HEK293 (cell line): ENCODE measurements at regions not wholly inside any gene's neighbourhood (a gene's known extent, or its start where the extent isn't known, plus 50 kb on each side); places are given as distances from the start of the nearest gene placed in this dataset.

Experiments used
- CTCF ChIA-PET: fragments of 350-600 bp; formaldehyde crosslinking; extraction: SDS; loops from one replicate; lab custom pipeline; 2021; ENCODE audit warnings: antibody characterized with exemption; lab: Yijun Ruan, JAX
- POLR2A ChIA-PET: fragments of 300-600 bp; formaldehyde crosslinking; extraction: SDS; loops from one replicate; lab custom pipeline; 2020; ENCODE audit warnings: antibody characterized with exemption, inconsistent platforms; lab: Yijun Ruan, JAX
- H3K27ac ChIP-seq: fragments of 200-500 bp; sonication (Bioruptor generic); 2 replicates; pipeline ENCODE4 v1.5.1; 2014; ENCODE audit warnings: low read depth, low read length, control low read depth, inconsistent platforms; ENCODE audit errors: extremely low read depth
- H3K36me3 ChIP-seq, 2 experiments: fragments of 200-500 bp in 1 of 2; sonication (Bioruptor generic) in 1 of 2; 1 replicate in 1 of 2; 2 replicates in 1 of 2; pipeline ENCODE4 v1.5.1; 2014 to 2017; ENCODE audit warnings: inconsistent platforms in 2 of 2, low read length in 2 of 2; ENCODE audit not compliant: control insufficient read depth in 2 of 2, insufficient read depth in 1 of 2
- H3K4me1 ChIP-seq: fragments of 200-500 bp; sonication (Bioruptor generic); 2 replicates; pipeline ENCODE4 v1.5.1; 2014; ENCODE audit warnings: mild to moderate bottlenecking, low read length, inconsistent platforms; ENCODE audit not compliant: control insufficient read depth, insufficient read depth
- H3K4me3 ChIP-seq: 2 replicates; pipeline ENCODE4 v1.5.1; 2011; ENCODE audit warnings: low read depth, mild to moderate bottlenecking, control low read depth, low read length, moderate library complexity
- H3K9me3 ChIP-seq: fragments of 200-500 bp; sonication (Bioruptor generic); 2 replicates; pipeline ENCODE4 v1.5.1; 2014; ENCODE audit warnings: low read depth, low read length, inconsistent platforms; ENCODE audit not compliant: control insufficient read depth, insufficient read depth
- OVOL3 ChIP-seq: fragments of 450-650 bp; formaldehyde crosslinking; IDR thresholded peaks from 2 replicates; pipeline ENCODE4 v1.5.1; 2016; ENCODE audit warnings: missing biosample characterization, missing genetic modification characterization
- PRDM4 ChIP-seq: fragments of 450-650 bp; formaldehyde crosslinking; IDR thresholded peaks from 2 replicates; pipeline ENCODE4 v1.5.1; 2017; ENCODE audit warnings: missing biosample characterization, missing genetic modification characterization
- YY1 ChIP-seq: fragments of 450-650 bp; formaldehyde crosslinking; IDR thresholded peaks from 2 replicates; pipeline ENCODE4 v1.5.1; 2018; ENCODE audit warnings: missing biosample characterization, missing genetic modification characterization
- ZBTB17 ChIP-seq: fragments of 450-650 bp; formaldehyde crosslinking; IDR thresholded peaks from 2 replicates; pipeline ENCODE4 v1.5.1; 2016; ENCODE audit warnings: missing biosample characterization, missing genetic modification characterization
- ZNF114 ChIP-seq: fragments of 450-650 bp; formaldehyde crosslinking; IDR thresholded peaks from 2 replicates; pipeline ENCODE4 v1.5.0; 2017; ENCODE audit warnings: missing biosample characterization, missing genetic modification characterization
- ZNF146 ChIP-seq: fragments of 450-650 bp; formaldehyde crosslinking; IDR thresholded peaks from 2 replicates; pipeline ENCODE4 v1.5.1; 2016; ENCODE audit warnings: missing biosample characterization, missing genetic modification characterization
- ZNF157 ChIP-seq: fragments of 450-650 bp; formaldehyde crosslinking; IDR thresholded peaks from 2 replicates; pipeline ENCODE4 v1.5.1; 2016; ENCODE audit warnings: missing biosample characterization, missing genetic modification characterization
- ZNF18 ChIP-seq: fragments of 450-650 bp; formaldehyde crosslinking; IDR thresholded peaks from 2 replicates; pipeline ENCODE4 v1.5.1; 2016; ENCODE audit warnings: missing biosample characterization, missing genetic modification characterization
- ZNF239 ChIP-seq: fragments of 450-650 bp; formaldehyde crosslinking; IDR thresholded peaks from 2 replicates; pipeline ENCODE4 v1.5.1; 2016; ENCODE audit warnings: missing biosample characterization, missing genetic modification characterization
- ZNF335 ChIP-seq: fragments of 450-650 bp; formaldehyde crosslinking; conservative IDR thresholded peaks from 2 replicates; pipeline ENCODE4 v1.5.1; 2016; ENCODE audit warnings: missing biosample characterization, missing genetic modification characterization
- ZNF341 ChIP-seq: fragments of 450-650 bp; formaldehyde crosslinking; IDR thresholded peaks from 2 replicates; pipeline ENCODE4; 2016; ENCODE audit warnings: low read depth, missing biosample characterization, missing genetic modification characterization
- ZNF423 ChIP-seq: fragments of 450-650 bp; formaldehyde crosslinking; IDR thresholded peaks from 2 replicates; pipeline ENCODE4 v1.5.1; 2016; ENCODE audit warnings: missing biosample characterization, missing genetic modification characterization
- ZNF544 ChIP-seq: fragments of 450-650 bp; formaldehyde crosslinking; IDR thresholded peaks from 2 replicates; pipeline ENCODE4 v1.5.0; 2017; ENCODE audit warnings: missing biosample characterization, missing genetic modification characterization
- ZNF830 ChIP-seq: fragments of 450-650 bp; IDR thresholded peaks from 2 replicates; pipeline ENCODE4 v1.5.0; 2018; ENCODE audit warnings: missing biosample characterization, missing genetic modification characterization, low read depth, mild to moderate bottlenecking, moderate library complexity
- ZXDB ChIP-seq: fragments of 450-650 bp; formaldehyde crosslinking; IDR thresholded peaks from 2 replicates; pipeline ENCODE4 v1.5.1; 2016; ENCODE audit warnings: missing biosample characterization, missing genetic modification characterization

GRCh38 chr7:96501318-96501717, 179.4 kb upstream of the SLC25A13 start (continued):
- no peak for TF ChIP-seq ZNF544
- TF ChIP-seq ZNF114 (tag by site-specific recombination), result no peak
- TF ChIP-seq ZXDB (tag by site-specific recombination), result no peak
- TF ChIP-seq ZNF18, result no peak
- TF ChIP-seq ZNF157 (tag by site-specific recombination), result no peak
- TF ChIP-seq, all 188 proteins: peak for 0

- Histone ChIP-seq H3K4me3 (no peak overlapping the region), H3K9me3 (no peaks in the 10 kb centered on the region), H3K4me1 (no peaks in the 10 kb centered on the region), H3K36me3 (no peaks in the 10 kb centered on the region), H3K27ac (no peak overlapping the region)
- POLR2A ChIA-PET, result no interaction called here
- CTCF ChIA-PET, result no interaction called here
- TF ChIP-seq ZNF341 (no peak), ZNF239 (tag by site-specific recombination) (no peak)
Observed at GRCh38 chr7:96499532-96499931, 177.6 kb upstream of the SLC25A13 start.

- no peak overlapping the region for H3K4me3 ChIP-seq
- no peak overlapping the region for H3K27ac ChIP-seq
- ChIA-PET CTCF (interaction anchor here (0.6 kb wide), 1 partner anchor 681 kb away, joined by 6 read pairs; no protein-coding TSS in a partner anchor), POLR2A (no interaction called here)
- no peaks in the 10 kb centered on the region for H3K36me3 ChIP-seq
- H3K9me3 ChIP-seq, result no peaks in the 10 kb centered on the region
- no peaks in the 10 kb centered on the region for H3K4me1 ChIP-seq
- TF ChIP-seq PRDM4 (tag by site-specific recombination) (no peak), OVOL3 (tag by site-specific recombination) (no peak), YY1 (tag by site-specific recombination) (no peak), ZBTB17 (tag by site-specific recombination) (no peak), ZNF830 (tag by site-specific recombination) (no peak)
Observed at GRCh38 chr7:96497567-96497966, 175.7 kb upstream of the SLC25A13 start.

GRCh38 chr7:96495751-96496216, 173.9 kb upstream of the SLC25A13 start:
- Histone ChIP-seq H3K27ac (no peak overlapping the region), H3K36me3 (no peaks in the 10 kb centered on the region), H3K4me1 (no peaks in the 10 kb centered on the region), H3K4me3 (no peak overlapping the region), H3K9me3 (no peaks in the 10 kb centered on the region)
- no peak for TF ChIP-seq ZNF423 (tag by site-specific recombination)
- TF ChIP-seq ZNF335 (tag by site-specific recombination), result 0 out of 2 replicates have a peak, but pooled peaks have one; percentile 30
- no peak for TF ChIP-seq ZNF146 (tag by site-specific recombination)
- POLR2A ChIA-PET, result no interaction called here
- CTCF ChIA-PET, result no interaction called here
